Activated T-cell treated with anti-CD3 and anti-CD28 coated beads for 4 hours (primary cell): ENCODE measurements at regions not wholly inside any gene's neighbourhood (a gene's known extent, or its start where the extent isn't known, plus 50 kb on each side); places are given as distances from the start of the nearest gene placed in this dataset.

Experiments
- DNase-seq: peaks from one replicate; pipeline ENCODE4 v3.0.0-alpha.2; 2020

- DNase-seq: no peak
These were observed 2119.0 kb downstream of the MRPL39 start for GRCh38 chr21:23488245-23488644.

GRCh38 chr21:23480591-23481270 lies 2126.6 kb downstream of the MRPL39 start:
- no peak for DNase-seq

- no peak for DNase-seq
These were observed 2128.9 kb downstream of the MRPL39 start for GRCh38 chr21:23478381-23478780.

GRCh38 chr21:23475281-23476219 lies 2131.7 kb downstream of the MRPL39 start:
- no peak for DNase-seq

- DNase-seq: no peak
These were observed 2135.4 kb downstream of the MRPL39 start for GRCh38 chr21:23471877-23472276.

GRCh38 chr21:23463365-23463764 lies 2143.9 kb downstream of the MRPL39 start:
- no peak for DNase-seq

GRCh38 chr21:23455676-23456075 lies 2151.6 kb downstream of the MRPL39 start:
- no peak for DNase-seq

GRCh38 chr21:23452384-23453083 lies 2154.7 kb downstream of the MRPL39 start:
- no peak for DNase-seq

GRCh38 chr21:23445307-23445706 lies 2162.0 kb downstream of the MRPL39 start:
- DNase-seq: no peak

GRCh38 chr21:23438081-23438480 lies 2169.2 kb downstream of the MRPL39 start:
- DNase-seq: no peak

- no peak for DNase-seq
These were observed 2204.3 kb downstream of the MRPL39 start for GRCh38 chr21:23402929-23403520.

- DNase-seq: no peak
These were observed 2206.0 kb downstream of the MRPL39 start for GRCh38 chr21:23401278-23401677.

GRCh38 chr21:23398726-23399125 lies 2208.6 kb downstream of the MRPL39 start:
- DNase-seq: no peak

GRCh38 chr21:23394458-23394857 lies 2212.8 kb downstream of the MRPL39 start:
- DNase-seq: no peak

GRCh38 chr21:23384679-23385078 lies 2222.6 kb downstream of the MRPL39 start:
- DNase-seq: no peak

- no peak for DNase-seq
These were observed 2233.1 kb downstream of the MRPL39 start for GRCh38 chr21:23374155-23374554.

- no peak for DNase-seq
These were observed 2250.4 kb downstream of the MRPL39 start for GRCh38 chr21:23356905-23357304.

GRCh38 chr21:23316190-23316589 lies 2291.1 kb downstream of the MRPL39 start:
- DNase-seq: no peak

- no peak for DNase-seq
These were observed 2298.5 kb downstream of the MRPL39 start for GRCh38 chr21:23308741-23309140.

- no peak for DNase-seq
These were observed 2300.2 kb downstream of the MRPL39 start for GRCh38 chr21:23307065-23307464.

- no peak for DNase-seq
These were observed 2294.1 kb downstream of the NCAM2 start for GRCh38 chr21:23292292-23292691.

- no peak for DNase-seq
These were observed 2283.7 kb downstream of the NCAM2 start for GRCh38 chr21:23281917-23282316.

GRCh38 chr21:23249760-23250159 lies 2251.6 kb downstream of the NCAM2 start:
- no peak for DNase-seq
